ENCODE measurements at regions not wholly inside any gene's neighbourhood (a gene's known extent, or its start where the extent isn't known, plus 50 kb on each side); places are given as distances from the start of the nearest gene placed in this dataset.
"Not testable (repeated sequence)": the region's sequence is repeated elsewhere in the genome, so short reads cannot be mapped to it uniquely, and the experiment has no call there.

DNA sequence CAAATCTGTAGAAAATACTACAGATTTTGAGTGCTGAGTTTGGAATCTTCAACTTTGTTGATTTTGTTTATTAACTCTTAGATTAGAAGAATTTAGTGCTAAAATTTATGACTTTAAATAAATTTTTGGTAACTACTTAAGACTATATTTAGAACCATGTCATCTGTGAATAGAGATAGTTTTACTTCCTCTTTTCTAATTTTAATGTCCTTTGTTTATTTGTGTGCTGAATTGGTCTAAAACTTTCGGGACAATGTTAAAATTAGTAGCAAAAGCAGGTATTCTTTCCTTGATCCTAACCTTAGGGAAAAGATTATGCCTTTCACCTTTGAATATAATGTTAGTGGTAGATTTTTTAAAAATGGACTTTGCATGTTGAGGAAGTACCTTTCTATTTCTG is 119.7 kb upstream of the CXorf51A start:
- Histone ChIP-seq H3K14ac (ENCODE audit: low read length) (no peak overlapping the region), H3K9me3 (ENCODE audit: insufficient read depth, low read depth, low read length) (no peaks in the 10 kb centered on the region), H3K4me1 (ENCODE audit: control insufficient read depth in 1 of 2, insufficient read depth in 2 of 2, low read length in 2 of 2) (no peaks in the 10 kb centered on the region), H3K27ac (ENCODE audit: low read depth, low read length) (no peak overlapping the region), H2BK120ac (ENCODE audit: insufficient read depth, low read length, poor library complexity) (no peak overlapping the region), H3K18ac (ENCODE audit: low read length) (no peak overlapping the region), H2BK5ac (ENCODE audit: low read depth, low read length, poor library complexity) (no peak overlapping the region), H4K91ac (ENCODE audit: low read depth, low read length) (no peak overlapping the region), H4K8ac (ENCODE audit: low read depth, low read length) (no peak overlapping the region), H3K79me2 (ENCODE audit: control insufficient read depth, insufficient read depth, low read length, poor library complexity) (no peaks in the 10 kb centered on the region), H2AK5ac (ENCODE audit: low read length) (no peak overlapping the region), H3K4ac (ENCODE audit: low read depth, low read length) (no peak overlapping the region), H4K12ac (ENCODE audit: low read depth, low read length) (no peak overlapping the region), H3K27me3 (ENCODE audit: insufficient read depth, low read length) (no peaks in the 10 kb centered on the region), H3K4me3 (ENCODE audit: low read depth, low read length) (no peak overlapping the region), H3K4me2 (ENCODE audit: low read length) (no peak overlapping the region), H2BK12ac (ENCODE audit: low read length) (no peak overlapping the region), H3K23ac (ENCODE audit: low read length) (no peak overlapping the region), H3K9ac (ENCODE audit: low read length) (no peak overlapping the region), H2AFZ (ENCODE audit: insufficient read depth, low read length, poor library complexity) (no peak overlapping the region), H3K36me3 (ENCODE audit: control insufficient read depth in 1 of 2, insufficient read depth in 2 of 2, low read length in 2 of 2) (no peaks in the 10 kb centered on the region), H3K79me1 (ENCODE audit: low read length) (no peaks in the 10 kb centered on the region)
- no CpG with 5 or more reads among the region's 1 CpG for WGBS (ENCODE audit: extremely low coverage, insufficient coverage, insufficient read length)
- no peak for DNase-seq

DNA sequence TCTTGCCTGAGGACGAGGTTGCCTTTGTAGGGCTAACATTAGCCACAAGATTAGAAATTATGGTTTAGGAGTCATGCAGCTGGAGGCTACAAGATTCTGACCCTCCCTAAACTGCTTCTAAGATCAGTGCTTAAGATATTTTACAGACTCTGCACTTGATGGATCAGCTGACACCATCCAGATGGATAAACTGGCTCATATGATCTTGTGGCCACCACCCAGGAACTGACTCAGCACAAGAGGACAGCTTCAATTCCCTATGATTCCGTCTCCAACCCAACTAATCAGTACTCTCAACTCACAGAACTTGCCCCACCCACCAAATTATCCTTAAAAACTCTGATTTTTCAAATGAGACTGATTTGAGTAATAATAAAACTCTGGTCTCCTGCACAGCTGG is 118.5 kb upstream of the CXorf51A start:
- H3K36me3 ChIP-seq (ENCODE audit: control insufficient read depth in 1 of 2, insufficient read depth in 2 of 2, low read length in 2 of 2); H3K4me1 ChIP-seq (ENCODE audit: control insufficient read depth in 1 of 2, insufficient read depth in 2 of 2, low read length in 2 of 2); H2BK120ac ChIP-seq (ENCODE audit: insufficient read depth, low read length, poor library complexity); H2BK5ac ChIP-seq (ENCODE audit: low read depth, low read length, poor library complexity); H3K27me3 ChIP-seq (ENCODE audit: insufficient read depth, low read length); H3K9ac ChIP-seq (ENCODE audit: low read length); H2BK12ac ChIP-seq (ENCODE audit: low read length); H3K4ac ChIP-seq (ENCODE audit: low read depth, low read length); H2AFZ ChIP-seq (ENCODE audit: insufficient read depth, low read length, poor library complexity); H3K79me2 ChIP-seq (ENCODE audit: control insufficient read depth, insufficient read depth, low read length, poor library complexity); H3K9me3 ChIP-seq (ENCODE audit: insufficient read depth, low read depth, low read length); H3K4me2 ChIP-seq (ENCODE audit: low read length); H3K79me1 ChIP-seq (ENCODE audit: low read length); H3K27ac ChIP-seq (ENCODE audit: low read depth, low read length); H3K18ac ChIP-seq (ENCODE audit: low read length); H2AK5ac ChIP-seq (ENCODE audit: low read length); DNase-seq; H3K23ac ChIP-seq (ENCODE audit: low read length); H3K4me3 ChIP-seq (ENCODE audit: low read depth, low read length); H4K8ac ChIP-seq (ENCODE audit: low read depth, low read length); H4K91ac ChIP-seq (ENCODE audit: low read depth, low read length); H3K14ac ChIP-seq (ENCODE audit: low read length); H4K12ac ChIP-seq (ENCODE audit: low read depth, low read length): not testable (repeated sequence)
- WGBS (ENCODE audit: extremely low coverage, insufficient coverage, insufficient read length): no CpG with 5 or more reads among the region's 2 CpGs

DNA sequence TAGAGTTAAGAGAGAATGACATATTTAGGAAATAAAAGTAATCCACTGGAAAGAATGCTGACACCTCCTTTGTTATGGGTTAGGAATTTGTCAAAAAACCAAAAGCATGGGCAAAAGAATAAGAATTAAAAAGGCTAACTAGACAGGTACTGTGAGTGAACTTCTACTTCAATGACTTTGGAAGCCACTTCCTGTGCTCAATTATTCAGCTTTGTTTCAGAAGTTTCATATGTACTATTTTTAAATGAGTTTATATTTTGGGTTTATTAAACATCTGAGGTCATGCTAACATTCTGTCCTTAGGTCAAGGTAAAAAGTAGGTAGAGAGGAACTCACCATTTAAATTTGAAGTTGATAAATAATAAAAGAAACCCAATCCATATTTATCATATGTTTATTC is 106.7 kb upstream of the CXorf51A start:
- Histone ChIP-seq H3K9me3 (ENCODE audit: insufficient read depth, low read depth, low read length) (no peaks in the 10 kb centered on the region), H3K79me1 (ENCODE audit: low read length) (no peaks in the 10 kb centered on the region), H3K4me3 (ENCODE audit: low read depth, low read length) (no peak overlapping the region)

DNA sequence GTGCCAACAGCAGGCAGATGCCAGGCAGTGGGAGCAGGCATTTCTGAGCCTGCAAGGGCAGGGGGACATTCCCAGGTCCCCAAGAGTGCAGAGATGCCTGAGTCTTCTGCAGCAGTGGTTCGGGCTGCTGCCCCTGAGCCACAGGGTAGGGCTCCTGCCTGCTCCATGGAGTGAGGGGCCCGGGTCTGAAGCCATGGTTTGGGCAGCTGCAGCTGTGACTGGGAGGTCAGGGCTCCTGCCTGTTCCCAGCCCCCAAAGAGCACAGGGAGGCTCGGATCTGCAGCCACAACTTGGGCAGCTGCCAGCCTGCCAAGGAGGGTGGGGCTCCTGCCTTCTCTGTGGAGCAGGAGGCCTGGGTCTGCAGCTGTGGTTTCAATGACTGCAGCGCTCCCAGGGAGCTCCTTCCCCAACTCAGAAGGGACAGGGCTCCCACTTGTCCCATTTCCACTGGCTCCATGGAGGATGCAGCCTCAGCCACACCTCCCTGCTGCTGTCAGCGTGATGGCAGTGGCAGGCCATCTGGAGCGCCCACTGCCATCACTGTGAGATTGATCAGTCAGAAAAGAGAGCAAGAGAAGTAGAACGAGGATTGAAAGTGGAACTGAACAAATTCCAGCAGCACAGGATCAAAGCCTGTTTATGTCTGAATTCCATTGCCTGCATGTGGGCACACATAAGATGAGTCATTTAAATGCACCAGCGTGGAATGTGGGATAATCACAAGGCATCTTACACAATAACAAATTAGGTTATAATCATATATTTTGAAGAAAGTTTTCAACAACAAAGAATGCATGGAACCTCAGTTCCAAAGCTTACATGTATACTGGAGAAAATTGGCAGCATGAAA is 93.1 kb upstream of the CXorf51A start:
- no peaks in the 10 kb centered on the region for H3K79me1 ChIP-seq (ENCODE audit: low read length)
- H3K18ac ChIP-seq (ENCODE audit: low read length): no peak overlapping the region
- H3K27me3 ChIP-seq (ENCODE audit: insufficient read depth, low read length): no peaks in the 10 kb centered on the region
- H3K9me3 ChIP-seq (ENCODE audit: insufficient read depth, low read depth, low read length): no peaks in the 10 kb centered on the region
- DNase-seq: peak in 1 of 2 donors; percentile 27
- no peak overlapping the region for H2AFZ ChIP-seq (ENCODE audit: insufficient read depth, low read length, poor library complexity)
- no peak overlapping the region for H3K4me3 ChIP-seq (ENCODE audit: low read depth, low read length)
- no peak overlapping the region for H2BK5ac ChIP-seq (ENCODE audit: low read depth, low read length, poor library complexity)
- no peak overlapping the region for H4K12ac ChIP-seq (ENCODE audit: low read depth, low read length)
- no peak overlapping the region for H3K4me2 ChIP-seq (ENCODE audit: low read length)
- no CpG with 5 or more reads among the region's 8 CpGs for WGBS (ENCODE audit: extremely low coverage, insufficient coverage, insufficient read length)
- no peak overlapping the region for H3K9ac ChIP-seq (ENCODE audit: low read length)
- no peaks in the 10 kb centered on the region for H3K79me2 ChIP-seq (ENCODE audit: control insufficient read depth, insufficient read depth, low read length, poor library complexity)
- no peak overlapping the region for H2AK5ac ChIP-seq (ENCODE audit: low read length)
- H3K4ac ChIP-seq (ENCODE audit: low read depth, low read length): no peak overlapping the region
- no peaks in the 10 kb centered on the region for H3K36me3 ChIP-seq (ENCODE audit: control insufficient read depth in 1 of 2, insufficient read depth in 2 of 2, low read length in 2 of 2)
- no peak overlapping the region for H4K91ac ChIP-seq (ENCODE audit: low read depth, low read length)
- no peak overlapping the region for H3K14ac ChIP-seq (ENCODE audit: low read length)
- peaks cover 0 to 3% of the 10 kb centered on the region in 2 experiments for H3K4me1 ChIP-seq (ENCODE audit: control insufficient read depth in 1 of 2, insufficient read depth in 2 of 2, low read length in 2 of 2)
- H3K23ac ChIP-seq (ENCODE audit: low read length): no peak overlapping the region
- no peak overlapping the region for H3K27ac ChIP-seq (ENCODE audit: low read depth, low read length)
- no peak overlapping the region for H2BK12ac ChIP-seq (ENCODE audit: low read length)
- H4K8ac ChIP-seq (ENCODE audit: low read depth, low read length): no peak overlapping the region
- H2BK120ac ChIP-seq (ENCODE audit: insufficient read depth, low read length, poor library complexity): no peak overlapping the region

More for the DNA sequence above, 106.7 kb upstream of the CXorf51A start:
- Histone ChIP-seq H2BK5ac (ENCODE audit: low read depth, low read length, poor library complexity) (no peak overlapping the region), H3K36me3 (ENCODE audit: control insufficient read depth in 1 of 2, insufficient read depth in 2 of 2, low read length in 2 of 2) (no peaks in the 10 kb centered on the region), H4K12ac (ENCODE audit: low read depth, low read length) (no peak overlapping the region), H2AK5ac (ENCODE audit: low read length) (no peak overlapping the region), H3K4me1 (ENCODE audit: control insufficient read depth in 1 of 2, insufficient read depth in 2 of 2, low read length in 2 of 2) (no peaks in the 10 kb centered on the region), H2AFZ (ENCODE audit: insufficient read depth, low read length, poor library complexity) (no peak overlapping the region), H4K91ac (ENCODE audit: low read depth, low read length) (no peak overlapping the region), H3K18ac (ENCODE audit: low read length) (no peak overlapping the region), H3K27ac (ENCODE audit: low read depth, low read length) (no peak overlapping the region), H3K4me2 (ENCODE audit: low read length) (no peak overlapping the region), H3K9ac (ENCODE audit: low read length) (no peak overlapping the region), H3K23ac (ENCODE audit: low read length) (no peak overlapping the region), H2BK12ac (ENCODE audit: low read length) (no peak overlapping the region), H2BK120ac (ENCODE audit: insufficient read depth, low read length, poor library complexity) (no peak overlapping the region), H3K14ac (ENCODE audit: low read length) (no peak overlapping the region), H3K4ac (ENCODE audit: low read depth, low read length) (no peak overlapping the region), H3K27me3 (ENCODE audit: insufficient read depth, low read length) (no peaks in the 10 kb centered on the region), H3K79me2 (ENCODE audit: control insufficient read depth, insufficient read depth, low read length, poor library complexity) (no peaks in the 10 kb centered on the region), H4K8ac (ENCODE audit: low read depth, low read length) (no peak overlapping the region)
- no peak for DNase-seq
